ENCODE measurements at regions not wholly inside any gene's neighbourhood (a gene's known extent, or its start where the extent isn't known, plus 50 kb on each side); places are given as distances from the start of the nearest gene placed in this dataset.

DNA sequence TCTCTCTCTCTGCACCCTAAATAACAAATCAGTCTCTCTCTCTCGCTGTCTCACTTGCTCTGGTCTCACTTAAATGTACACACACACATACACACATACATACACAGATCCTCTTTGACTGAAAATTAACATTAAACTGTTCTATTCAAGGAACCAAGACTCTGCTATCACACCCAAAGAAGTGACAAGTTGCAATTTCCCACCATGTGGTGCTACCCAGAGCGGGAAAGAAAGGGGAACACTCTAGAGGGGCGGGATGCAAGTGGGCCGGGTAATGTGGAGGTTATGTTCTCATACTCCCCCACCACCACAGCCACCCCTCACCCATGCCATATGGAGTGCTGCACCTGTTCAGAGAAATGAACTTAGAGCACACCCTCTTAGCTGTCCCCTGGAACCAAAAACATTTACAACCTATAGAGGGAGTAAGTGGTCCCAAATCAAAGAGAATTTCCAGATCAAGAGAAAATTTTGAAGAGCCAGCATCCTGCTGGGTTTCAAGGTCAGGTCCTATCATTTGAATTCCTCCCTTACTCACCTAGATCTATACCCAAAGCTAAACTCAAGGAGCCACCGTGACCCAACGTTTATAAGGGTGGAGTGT is 319.4 kb downstream of the BRINP2 start:
- TF ChIP-seq SMC3 (IDR thresholded peaks at IDR 0.05; ENCODE audit: low read depth, low read length), result no peak
- TF ChIP-seq FOS (IDR thresholded peaks at IDR 0.05; ENCODE audit: low read depth, low read length), result no peak
- Histone ChIP-seq H3K4me3 (ENCODE audit: insufficient read depth, low read depth, low read length) (no peak overlapping the region), H3K79me1 (ENCODE audit: low read depth in 1 of 2, low read length in 2 of 2) (no peaks in the 10 kb centered on the region), H3K4me2 (ENCODE audit: low read depth, low read length) (no peak overlapping the region), H4K8ac (ENCODE audit: low read depth in 2 of 2, low read length in 2 of 2) (no peak overlapping the region), H3K14ac (replicated peaks; ENCODE audit: low read depth, low read length) (no peak overlapping the region), H2BK120ac (ENCODE audit: low read depth, low read length) (no peak overlapping the region), H2AK9ac (replicated peaks; ENCODE audit: low read depth, low read length, poor library complexity) (no peak overlapping the region), H2AK5ac (ENCODE audit: low read depth, low read length) (no peak overlapping the region), H2AFZ (replicated peaks; ENCODE audit: low read length, poor library complexity) (no peak overlapping the region), H2BK15ac (ENCODE audit: low read depth, low read length) (no peak overlapping the region), H3K27ac (ENCODE audit: insufficient read depth, low read length) (no peak overlapping the region), H3K9me1 (ENCODE audit: insufficient read depth, low read length) (no peaks in the 10 kb centered on the region), H3K9ac (ENCODE audit: low read depth, low read length) (no peak overlapping the region), H3K27me3 (ENCODE audit: control insufficient read depth, insufficient read depth, low read length) (no peaks in the 10 kb centered on the region), H3K9me3 (ENCODE audit: control insufficient read depth, insufficient read depth, low read length) (no peaks in the 10 kb centered on the region), H2BK20ac (ENCODE audit: low read depth, low read length) (no peak overlapping the region), H3K23ac (ENCODE audit: low read depth, low read length) (no peak overlapping the region), H4K5ac (ENCODE audit: low read depth, low read length) (no peak overlapping the region), H4K91ac (ENCODE audit: insufficient read depth, low read depth, low read length) (no peak overlapping the region), H2BK5ac (ENCODE audit: low read depth, low read length, poor library complexity, severe bottlenecking) (no peak overlapping the region), H4K20me1 (ENCODE audit: insufficient read depth, low read length) (no peaks in the 10 kb centered on the region), H3K18ac (ENCODE audit: low read depth, low read length) (no peak overlapping the region), H3K56ac (ENCODE audit: extremely low read depth, insufficient read depth, low read length) (no peak overlapping the region), H3K4ac (ENCODE audit: low read depth, low read length) (no peak overlapping the region), H3K36me3 (ENCODE audit: control insufficient read depth, insufficient read depth, low read length) (no peaks in the 10 kb centered on the region), H3K4me1 (ENCODE audit: control insufficient read depth, insufficient read depth, low read length) (no peaks in the 10 kb centered on the region)
- ChIA-PET CTCF (interaction anchor here (0.7 kb wide), 1 partner anchor 12 kb away, joined by 3 read pairs; no protein-coding TSS in a partner anchor), POLR2A (ENCODE audit: unreplicated experiment) (no interaction called here)
- WGBS, 2 experiments (ENCODE audit: extremely low coverage in 2 of 2, insufficient read length in 1 of 2), result no CpG with 5 or more reads among the region's 6 CpGs
- DNase-seq (no peak), ATAC-seq (ENCODE audit: low read depth) (no peak)
- in situ Hi-C loops (cut with MboI; ENCODE audit: low sequenced_read_pairs), result no loop called here
- BruUV-seq (replicated peaks), result no TSS peak
- intact Hi-C loops (cut with micrococcal nuclease), result no loop called here
- dilution Hi-C loops (cut with HindIII; ENCODE audit: low sequenced_read_pairs, unreplicated experiment), result no loop called here
